ENCODE measurements at regions not wholly inside any gene's neighbourhood (a gene's known extent, or its start where the extent isn't known, plus 50 kb on each side); places are given as distances from the start of the nearest gene placed in this dataset.

GRCh38 chr6:3549314-3549940, 92.6 kb upstream of the SLC22A23 start:
- TF ChIP-seq CTCF (conservative IDR thresholded peaks at IDR 0.05 in 1 of 2, IDR thresholded peaks at IDR 0.05 in 1 of 2; ENCODE audit: extremely low read depth in 1 of 2, insufficient read depth in 1 of 2, low read depth in 1 of 2, low read length in 2 of 2): no peak
- TF ChIP-seq EZH2 (IDR thresholded peaks at IDR 0.05; ENCODE audit: borderline replicate concordance, low read length): no peak

All from mammary epithelial cell (primary cell).